HepG2 (cell line): ENCODE measurements at regions not wholly inside any gene's neighbourhood (a gene's known extent, or its start where the extent isn't known, plus 50 kb on each side); places are given as distances from the start of the nearest gene placed in this dataset.

ENCODE experiments used
- ATAC-seq: fragments of 200-7000 bp; cut with Tn5 transposase; 3 replicates; pipeline ENCODE4 v1.9.1; 2020; ENCODE audit warnings: mild to moderate bottlenecking, moderate library complexity
- BruUV-seq: library from RNA; stranded (reverse); fragments of 400-500 nt; replicated peaks from 2 replicates; lab custom pipeline; 2021; lab: Mats Ljungman, UMichigan
- CTCF ChIA-PET: fragments of 300-600 bp; formaldehyde crosslinking; extraction: SDS; loops from one replicate; lab custom pipeline; 2021; ENCODE audit warnings: low total read pairs, inconsistent platforms, low intra/inter-chr PET ratio; lab: Yijun Ruan, JAX
- POLR2A ChIA-PET: fragments of 350-600 bp; sonication (Branson Sonifier 250); formaldehyde crosslinking; loops from one replicate; lab custom pipeline; 2020; ENCODE audit warnings: antibody characterized with exemption, inconsistent platforms; lab: Yijun Ruan, JAX
- DNase-seq: peaks from one replicate; pipeline ENCODE4 v3.0.0-alpha.2; 2015; ENCODE audit warnings: low spot score
- FAIRE-seq: peaks from 3 replicates; lab custom pipeline; 2011; peaks lifted over from hg19 to GRCh38; lab: Jason Lieb, UNC
- H2AFZ ChIP-seq: one replicate; pipeline ENCODE4 v1.6.1; 2011; ENCODE audit warnings: low read length, inconsistent platforms
- H3K27ac ChIP-seq: fragments of 300-600 bp; 3 replicates; pipeline ENCODE4 v1.8.0; 2011; ENCODE audit warnings: mixed run types, mild to moderate bottlenecking, mixed read lengths, low read length, inconsistent platforms; ENCODE audit not compliant: insufficient read depth; ENCODE audit errors: extremely low read length
- H3K27me3 ChIP-seq, 2 experiments: fragments of 200-600 bp in 1 of 2; 2 replicates in 1 of 2; 3 replicates in 1 of 2; pipeline versions ENCODE4 v1.6.0 to v1.8.0; 2011; ENCODE audit warnings: low read length in 2 of 2, mild to moderate bottlenecking in 2 of 2, moderate library complexity in 2 of 2, inconsistent platforms in 1 of 2; ENCODE audit not compliant: insufficient read depth in 2 of 2, control insufficient read depth in 1 of 2
- H3K36me3 ChIP-seq, 2 experiments: fragments of 200-600 bp in 1 of 2; replicated peaks in 1 of 2; 2 replicates in 1 of 2; 3 replicates in 1 of 2; pipeline versions ENCODE4 v1.5.1 to v1.8.0; 2011; ENCODE audit warnings: low read length in 2 of 2, inconsistent platforms in 1 of 2; ENCODE audit not compliant: insufficient read depth in 2 of 2, control insufficient read depth in 1 of 2
- H3K4me1 ChIP-seq: 2 replicates; pipeline ENCODE4 v1.5.1; 2012; ENCODE audit warnings: low read length, inconsistent platforms; ENCODE audit not compliant: insufficient read depth
- H3K4me2 ChIP-seq: 2 replicates; pipeline ENCODE4 v1.6.0; 2011; ENCODE audit warnings: low read depth, low read length, inconsistent platforms
- H3K4me3 ChIP-seq, 3 experiments: fragments of 200-600 bp in 1 of 3; sonication (generic), shearing (Covaris generic) in 1 of 3; replicated peaks in 1 of 3; 2 replicates each; pipeline ENCODE4 v1.5.1; 2011 to 2016; ENCODE audit warnings: low read length in 3 of 3, inconsistent platforms in 2 of 3, low read depth in 2 of 3, mild to moderate bottlenecking in 2 of 3, control low read depth in 1 of 3, mixed read lengths in 1 of 3; ENCODE audit not compliant: insufficient read depth in 1 of 3
- H3K79me2 ChIP-seq: one replicate; pipeline ENCODE4 v1.6.1; 2011; ENCODE audit warnings: low read length, inconsistent platforms; ENCODE audit not compliant: insufficient read depth
- H3K9ac ChIP-seq: 2 replicates; pipeline ENCODE4 v1.6.0; 2011; ENCODE audit warnings: mild to moderate bottlenecking, low read depth, low read length, inconsistent platforms; ENCODE audit not compliant: insufficient read depth
- H3K9me3 ChIP-seq: 2 replicates; pipeline ENCODE4 v1.5.1; 2012; ENCODE audit warnings: mild to moderate bottlenecking, low read length
- H4K20me1 ChIP-seq: 2 replicates; pipeline ENCODE4 v1.6.0; 2011; ENCODE audit warnings: inconsistent platforms, mild to moderate bottlenecking, low read length, moderate library complexity; ENCODE audit not compliant: insufficient read depth
- AGO2 ChIP-seq: fragments of 200-400 bp; formaldehyde crosslinking; optimal IDR thresholded peaks from 2 replicates; pipeline ENCODE3; 2017; ENCODE audit warnings: mild to moderate bottlenecking, low read depth, low read length, moderate library complexity
- BRCA1 ChIP-seq: sonication (generic); formaldehyde crosslinking; IDR thresholded peaks from 2 replicates; pipeline ENCODE4 v1.4.0; 2020; ENCODE audit warnings: missing genetic modification reagents
- JUN ChIP-seq: sonication (generic); formaldehyde crosslinking; IDR thresholded peaks from 2 replicates; pipeline ENCODE4 v1.4.0; 2020; ENCODE audit warnings: mild to moderate bottlenecking, missing genetic modification reagents
- PAWR ChIP-seq: sonication (generic); formaldehyde crosslinking; IDR thresholded peaks from 2 replicates; pipeline ENCODE4 v1.4.0; 2020; ENCODE audit warnings: missing genetic modification reagents, mild to moderate bottlenecking, borderline replicate concordance
- PITX1 ChIP-seq: sonication (generic); formaldehyde crosslinking; IDR thresholded peaks from 2 replicates; pipeline ENCODE4 v1.5.1; 2020; ENCODE audit warnings: mild to moderate bottlenecking, missing genetic modification reagents
- RXRA ChIP-seq: sonication (generic); formaldehyde crosslinking; IDR thresholded peaks from 2 replicates; pipeline ENCODE4 v1.5.1; 2020; ENCODE audit warnings: missing genetic modification reagents
- USF2 ChIP-seq, 2 experiments: sonication (generic) in 1 of 2; formaldehyde crosslinking in 1 of 2; IDR thresholded peaks; 2 replicates each; pipeline versions ENCODE4 v1.5.1 to v1.6.1; 2011 to 2020; ENCODE audit warnings: borderline replicate concordance in 1 of 2, low read depth in 1 of 2, low read length in 1 of 2, mild to moderate bottlenecking in 1 of 2, missing genetic modification reagents in 1 of 2, moderate library complexity in 1 of 2
- ZSCAN21 ChIP-seq: sonication (generic); formaldehyde crosslinking; IDR thresholded peaks from 2 replicates; pipeline ENCODE4 v1.8.0; 2022; ENCODE audit warnings: mild to moderate bottlenecking, missing genetic modification reagents, moderate library complexity, borderline replicate concordance
- WGBS: methylation state at CpG from one replicate; pipeline ENCODE4 v1.1.6; 2017; ENCODE audit warnings: low lambda C conversion rate; 5-methylcytosine and 5-hydroxymethylcytosine counted together
- in situ Hi-C: cut with HindIII; loops from 2 replicates; pipeline ENCODE4 v1.10.0; 2017; ENCODE audit warnings: low pct_unique_long_range_greater_than_20kb; ENCODE audit not compliant: extremely low pct_ligation_motif_present
- intact Hi-C: fragments of 100-400 bp; cut with micrococcal nuclease; formaldehyde crosslinking; loops from one replicate; pipeline ENCODE4 v1.10.0; 2022; ENCODE audit not compliant: unreplicated experiment

- BruUV-seq: no TSS peak
- Histone ChIP-seq H3K27ac (no peak overlapping the region), H3K4me3 (no peak overlapping the region), H3K9me3 (peaks cover 75% of the 10 kb centered on the region), H3K4me1 (no peaks in the 10 kb centered on the region), H3K4me2 (no peak overlapping the region), H3K9ac (no peak overlapping the region), H3K36me3 (no peaks in the 10 kb centered on the region), H3K27me3 (no peaks in the 10 kb centered on the region), H4K20me1 (no peaks in the 10 kb centered on the region), H3K79me2 (no peaks in the 10 kb centered on the region), H2AFZ (no peak overlapping the region)
- TF ChIP-seq AGO2 (no peak), JUN (no peak), USF2 (IDR thresholded peaks at IDR 0.05; ENCODE audit: low read depth, low read length) (no peak), USF2 (CRISPR knock-in tag; IDR thresholded peaks at IDR 0.05; ENCODE audit: borderline replicate concordance) (no peak), ZSCAN21 (CRISPR knock-in tag) (no peak), RXRA (CRISPR knock-in tag) (no peak), PITX1 (CRISPR knock-in tag) (no peak), BRCA1 (CRISPR knock-in tag) (no peak), PAWR (CRISPR knock-in tag) (no peak)
- intact Hi-C loops: no loop called here
- CTCF ChIA-PET: no interaction called here
- no peak for ATAC-seq
- no peak for DNase-seq
- POLR2A ChIA-PET: no interaction called here
- 0% methylated on average over 2 of the region's 2 CpGs for WGBS
- in situ Hi-C loops: no loop called here
- no peak for FAIRE-seq
Measured at GRCh38 chr3:21274079-21274571, 476.9 kb downstream of the ZNF385D start.
